DOHH2 (cell line): ENCODE measurements at regions not wholly inside any gene's neighbourhood (a gene's known extent, or its start where the extent isn't known, plus 50 kb on each side); places are given as distances from the start of the nearest gene placed in this dataset.

Source experiments
- H3F3A ChIP-seq: fragments of 200-600 bp; sonication (generic), shearing (Covaris generic); 2 replicates; pipeline ENCODE4 v1.6.0; 2016; ENCODE audit warnings: antibody characterized with exemption, mild to moderate bottlenecking; ENCODE audit not compliant: control insufficient read depth, insufficient read depth
- H3K27ac ChIP-seq: fragments of 200-600 bp; sonication (generic); 2 replicates; pipeline ENCODE4 v1.5.1; 2014; ENCODE audit warnings: low read depth, mild to moderate bottlenecking, low read length, moderate library complexity
- H3K27me3 ChIP-seq: fragments of 200-600 bp; sonication (generic); 2 replicates; pipeline ENCODE4 v1.6.1; 2014; ENCODE audit warnings: mild to moderate bottlenecking, low read length, mixed read lengths; ENCODE audit not compliant: control insufficient read depth
- H3K36me3 ChIP-seq: fragments of 200-600 bp; sonication (generic); 2 replicates; pipeline ENCODE4 v1.6.1; 2014; ENCODE audit warnings: mild to moderate bottlenecking, low read length, moderate library complexity, mixed read lengths; ENCODE audit not compliant: control insufficient read depth
- H3K4me1 ChIP-seq: fragments of 200-600 bp; sonication (generic); 2 replicates; pipeline ENCODE4 v1.6.1; 2014; ENCODE audit warnings: mild to moderate bottlenecking, low read length, mixed read lengths; ENCODE audit not compliant: control insufficient read depth
- H3K4me2 ChIP-seq: fragments of 200-600 bp; sonication (generic); 2 replicates; pipeline ENCODE4 v1.6.0; 2014; ENCODE audit warnings: mild to moderate bottlenecking, low read length, moderate library complexity
- H3K4me3 ChIP-seq: fragments of 200-600 bp; sonication (generic); 2 replicates; pipeline ENCODE4 v1.5.1; 2014; ENCODE audit warnings: mild to moderate bottlenecking, low read length, mixed read lengths
- H3K79me2 ChIP-seq: fragments of 200-600 bp; sonication (generic); 2 replicates; pipeline ENCODE4 v1.6.1; 2014; ENCODE audit warnings: mild to moderate bottlenecking, low read length, mixed read lengths; ENCODE audit not compliant: control insufficient read depth
- H3K9me2 ChIP-seq: fragments of 200-600 bp; sonication (generic); replicated peaks from 2 replicates; pipeline ENCODE4 v1.6.1; 2014; ENCODE audit warnings: mild to moderate bottlenecking, low read length, mixed read lengths; ENCODE audit not compliant: control insufficient read depth
- H3K9me3 ChIP-seq: fragments of 200-600 bp; sonication (generic); 2 replicates; pipeline ENCODE4 v1.6.1; 2014; ENCODE audit warnings: antibody characterized with exemption, low read length, mixed read lengths; ENCODE audit not compliant: control insufficient read depth, insufficient read depth
- H4K20me1 ChIP-seq: fragments of 200-600 bp; sonication (generic); 2 replicates; pipeline ENCODE4 v1.6.0; 2014; ENCODE audit warnings: low read depth, mild to moderate bottlenecking, antibody characterized with exemption, low read length, moderate library complexity; ENCODE audit not compliant: control insufficient read depth, insufficient read depth
- EZH2phosphoT487 ChIP-seq: fragments of 200-600 bp; sonication (generic); IDR thresholded peaks from 2 replicates; pipeline ENCODE4 v1.6.1; 2017; ENCODE audit warnings: borderline replicate concordance, mild to moderate bottlenecking, antibody characterized with exemption, low read length, moderate library complexity, mixed read lengths
- TF ChIP-seq, protein P1 (sequence below): fragments of 200-600 bp; sonication (generic); IDR thresholded peaks from one replicate; pipeline ENCODE4 v1.5.1; 2014; ENCODE audit warnings: antibody characterized with exemption, mild to moderate bottlenecking, low read depth, low read length; ENCODE audit not compliant: poor library complexity, severe bottlenecking

DNA sequence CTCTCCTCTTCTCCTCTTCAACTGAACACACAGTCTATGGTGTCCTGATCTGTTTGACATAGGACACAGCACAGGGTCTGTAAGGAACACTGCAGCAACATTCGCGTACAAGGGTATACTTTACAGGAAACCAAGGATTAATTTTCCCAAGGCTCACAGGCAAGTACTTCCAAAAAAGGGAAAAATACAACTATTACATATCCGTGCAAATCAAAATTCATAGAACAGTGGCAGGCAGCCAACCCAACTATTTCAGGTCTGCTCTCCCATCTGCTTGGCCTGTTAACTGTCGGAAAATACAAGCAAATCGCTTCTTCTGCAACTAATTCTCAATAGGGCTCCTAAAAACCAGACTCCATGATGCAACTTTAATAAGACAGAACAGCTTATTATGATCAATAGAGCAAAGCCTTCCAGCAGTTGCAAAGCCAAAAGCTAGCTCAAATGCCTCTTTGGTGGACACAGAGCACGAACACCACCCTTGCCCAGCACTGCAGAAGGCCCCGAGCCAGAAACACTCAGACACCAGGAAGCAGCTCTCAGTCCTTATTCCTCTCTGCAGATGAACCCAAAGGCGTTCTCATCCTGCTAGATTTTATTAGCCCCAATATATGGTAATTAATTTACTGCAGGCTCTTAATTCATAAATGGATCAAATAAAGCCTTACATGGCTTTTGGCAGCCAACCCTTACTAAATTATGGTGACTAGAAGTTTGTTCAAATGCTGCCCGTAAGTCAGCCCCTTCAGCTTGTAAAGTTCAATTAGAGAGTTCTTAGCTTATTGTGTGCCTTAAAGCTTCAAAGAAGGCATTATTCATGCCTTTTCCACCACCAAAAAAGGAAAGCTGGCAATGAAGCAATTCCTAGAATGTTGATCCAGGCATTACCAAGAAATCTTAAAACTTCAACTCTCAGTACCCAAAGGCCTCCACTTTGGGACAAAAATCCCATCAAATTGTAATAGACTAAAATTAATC, 68.8 kb downstream of the ZNF608 start:
- Histone ChIP-seq H3K79me2 (peaks cover 94% of the 10 kb centered on the region), H3K9me2 (no peaks in the 10 kb centered on the region), H3K9me3 (no peaks in the 10 kb centered on the region), H4K20me1 (no peaks in the 10 kb centered on the region), H3K27me3 (no peaks in the 10 kb centered on the region), H3K36me3 (peaks cover 3% of the 10 kb centered on the region; the same call in 1 of the 2 replicates), H3K4me2 (no peak overlapping the region), H3K27ac (no peak overlapping the region), H3K4me1 (peaks cover 40% of the 10 kb centered on the region), H3K4me3 (no peak overlapping the region), H3F3A (no peaks in the 10 kb centered on the region)
- TF ChIP-seq, protein P1, sequence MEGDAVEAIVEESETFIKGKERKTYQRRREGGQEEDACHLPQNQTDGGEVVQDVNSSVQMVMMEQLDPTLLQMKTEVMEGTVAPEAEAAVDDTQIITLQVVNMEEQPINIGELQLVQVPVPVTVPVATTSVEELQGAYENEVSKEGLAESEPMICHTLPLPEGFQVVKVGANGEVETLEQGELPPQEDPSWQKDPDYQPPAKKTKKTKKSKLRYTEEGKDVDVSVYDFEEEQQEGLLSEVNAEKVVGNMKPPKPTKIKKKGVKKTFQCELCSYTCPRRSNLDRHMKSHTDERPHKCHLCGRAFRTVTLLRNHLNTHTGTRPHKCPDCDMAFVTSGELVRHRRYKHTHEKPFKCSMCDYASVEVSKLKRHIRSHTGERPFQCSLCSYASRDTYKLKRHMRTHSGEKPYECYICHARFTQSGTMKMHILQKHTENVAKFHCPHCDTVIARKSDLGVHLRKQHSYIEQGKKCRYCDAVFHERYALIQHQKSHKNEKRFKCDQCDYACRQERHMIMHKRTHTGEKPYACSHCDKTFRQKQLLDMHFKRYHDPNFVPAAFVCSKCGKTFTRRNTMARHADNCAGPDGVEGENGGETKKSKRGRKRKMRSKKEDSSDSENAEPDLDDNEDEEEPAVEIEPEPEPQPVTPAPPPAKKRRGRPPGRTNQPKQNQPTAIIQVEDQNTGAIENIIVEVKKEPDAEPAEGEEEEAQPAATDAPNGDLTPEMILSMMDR = no peak
- TF ChIP-seq EZH2phosphoT487 = no peak

DNA sequence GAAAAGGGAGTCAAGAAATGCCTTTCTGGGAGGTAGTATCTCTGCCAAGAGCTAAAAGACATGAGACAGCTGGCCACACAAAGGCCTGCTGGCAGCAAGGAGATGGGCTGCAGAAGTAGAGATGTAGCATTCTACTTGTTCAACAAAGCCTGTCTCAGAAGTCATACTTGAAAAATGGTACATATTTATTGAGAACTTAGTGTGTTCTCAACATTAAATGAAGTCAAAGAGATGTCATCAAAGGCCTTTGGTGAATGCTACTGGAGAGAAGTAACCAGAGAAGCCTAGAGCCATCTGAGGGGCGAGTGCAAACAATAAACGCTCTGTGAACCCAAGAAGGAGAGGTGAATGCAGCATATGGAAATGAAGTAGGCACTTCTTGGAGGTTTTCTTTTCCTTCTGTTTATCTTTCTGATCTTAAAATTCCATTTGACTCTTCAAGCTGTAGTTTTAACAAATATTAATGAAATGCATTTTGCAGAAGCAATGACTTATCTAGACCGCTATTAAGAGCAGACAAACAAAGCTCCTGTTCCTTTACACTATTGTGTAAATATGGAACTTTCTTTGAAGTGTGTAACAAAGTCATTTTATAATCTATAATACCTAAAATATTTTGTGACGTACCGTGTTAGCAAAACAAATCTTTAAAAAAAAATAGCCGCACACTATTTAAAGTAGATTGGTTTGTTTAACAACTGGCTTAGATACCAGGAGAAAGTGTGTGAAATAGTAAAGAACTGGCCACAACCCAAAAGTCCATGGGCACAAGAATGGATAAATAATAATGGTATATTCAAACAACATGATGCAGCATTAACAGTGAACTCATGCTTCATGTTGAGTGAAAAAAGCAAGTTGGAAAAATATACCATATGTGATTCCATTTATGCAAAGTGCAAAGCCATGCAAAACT, 70.2 kb downstream of the ZNF608 start:
- Histone ChIP-seq H3K4me1 (peaks cover 54% of the 10 kb centered on the region), H3K4me2 (no peak overlapping the region), H3K9me3 (no peaks in the 10 kb centered on the region), H3K4me3 (no peak overlapping the region), H3K9me2 (no peaks in the 10 kb centered on the region), H3K79me2 (peaks cover 94% of the 10 kb centered on the region), H4K20me1 (no peaks in the 10 kb centered on the region), H3F3A (no peaks in the 10 kb centered on the region), H3K36me3 (peaks cover 3% of the 10 kb centered on the region; the same call in 1 of the 2 replicates), H3K27ac (no peak overlapping the region), H3K27me3 (no peaks in the 10 kb centered on the region)
- TF ChIP-seq EZH2phosphoT487 = no peak
- TF ChIP-seq, protein P1 = no peak

DNA sequence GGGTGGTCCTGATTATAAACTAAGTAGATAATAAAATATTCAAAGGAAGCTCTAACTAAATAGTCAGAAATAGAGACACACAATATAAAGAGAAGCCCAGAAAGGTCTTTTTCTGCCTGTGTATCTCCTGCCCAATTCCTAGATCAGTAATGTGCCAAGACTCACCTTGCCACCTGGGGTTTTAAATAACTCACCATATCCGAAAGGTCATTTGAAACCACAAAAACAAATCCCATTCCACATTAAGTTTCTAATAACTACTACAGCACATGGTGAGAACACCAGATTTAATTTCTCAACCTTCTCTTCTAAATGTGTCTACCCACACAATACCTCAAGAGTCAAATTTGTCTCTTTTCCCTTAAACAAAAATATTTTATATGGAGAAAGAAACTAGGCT, 75.2 kb downstream of the ZNF608 start:
- no peak for TF ChIP-seq EZH2phosphoT487
- TF ChIP-seq, protein P1 = no peak
- Histone ChIP-seq H3K4me2 (0 out of 2 replicates have a peak overlapping the region, but pooled peaks have one; percentile 14), H3K36me3 (no peaks in the 10 kb centered on the region), H3K4me1 (peaks cover 60% of the 10 kb centered on the region), H3K9me2 (no peaks in the 10 kb centered on the region), H3K27me3 (no peaks in the 10 kb centered on the region), H3K9me3 (no peaks in the 10 kb centered on the region), H3F3A (no peaks in the 10 kb centered on the region), H3K79me2 (peaks cover 96% of the 10 kb centered on the region), H3K27ac (no peak overlapping the region), H3K4me3 (no peak overlapping the region), H4K20me1 (no peaks in the 10 kb centered on the region)
